ENCODE measurements at regions not wholly inside any gene's neighbourhood (a gene's known extent, or its start where the extent isn't known, plus 50 kb on each side); places are given as distances from the start of the nearest gene placed in this dataset.

GRCh38 chr3:3734881-3735280 is 64.3 kb upstream of the LRRN1 start:
- ATAC-seq (no peak), FAIRE-seq (no peak)
- POLR2A ChIA-PET = no interaction called here

GRCh38 chr3:3729261-3729660 is 70.0 kb upstream of the LRRN1 start:
- Histone ChIP-seq H3K27ac (no peak overlapping the region), H3K4me1 (no peaks in the 10 kb centered on the region), H3K4me2 (no peak overlapping the region), H3K4me3 (no peak overlapping the region), H3K9me3 (no peaks in the 10 kb centered on the region)
- FAIRE-seq = no peak
- ChIA-PET POLR2A (no interaction called here), CTCF (no interaction called here)
- 27% methylated on average over 4 of the region's 4 CpGs for WGBS (ENCODE audit: missing lambda C conversion rate)
- no peak for TF ChIP-seq KDM1A (IDR thresholded peaks at IDR 0.05; ENCODE audit: low read depth)
- no peak for TF ChIP-seq HES2 (IDR thresholded peaks at IDR 0.05)
- no peak for TF ChIP-seq HDAC2 (IDR thresholded peaks at IDR 0.05)
- no peak for TF ChIP-seq BHLHE40 (IDR thresholded peaks at IDR 0.05; ENCODE audit: low read depth, low read length)
- TF ChIP-seq ZSCAN20 (CRISPR knock-in tag; IDR thresholded peaks at IDR 0.05) = no peak
- TF ChIP-seq RCOR1 (IDR thresholded peaks at IDR 0.05; ENCODE audit: low read depth, low read length) = no peak
- TF ChIP-seq FOSB (CRISPR knock-in tag; IDR thresholded peaks at IDR 0.05) = no peak
- no peak for TF ChIP-seq TP53 (CRISPR knock-in tag; IDR thresholded peaks at IDR 0.05)
- TF ChIP-seq HOXB13 (CRISPR knock-in tag; IDR thresholded peaks at IDR 0.05; ENCODE audit: low read depth) = no peak
- no peak for TF ChIP-seq HMGXB4 (CRISPR knock-in tag; IDR thresholded peaks at IDR 0.05; ENCODE audit: borderline replicate concordance)
- TF ChIP-seq SMC3 (IDR thresholded peaks at IDR 0.05) = no peak
- ATAC-seq = no peak
- DNase-seq (ENCODE audit: low read depth in 1 of 2, low spot score in 1 of 2) = no peak

More at GRCh38 chr3:3734881-3735280, 64.3 kb upstream of the LRRN1 start:
- WGBS (ENCODE audit: missing lambda C conversion rate) = 19% methylated on average over 6 of the region's 6 CpGs
- CTCF ChIA-PET = no interaction called here
- no peaks in the 10 kb centered on the region for H3K4me1 ChIP-seq
- H3K4me2 ChIP-seq = no peak overlapping the region
- no peak for TF ChIP-seq MAZ (IDR thresholded peaks at IDR 0.05; ENCODE audit: borderline replicate concordance, low read depth, low read length)
- TF ChIP-seq EP300 (IDR thresholded peaks at IDR 0.05) = no peak
- no peak for TF ChIP-seq CBX2 (IDR thresholded peaks at IDR 0.05; ENCODE audit: borderline replicate concordance, low read depth)
- no peak for TF ChIP-seq KDM1A (IDR thresholded peaks at IDR 0.05; ENCODE audit: low read depth)
- no peak for TF ChIP-seq KDM5A (IDR thresholded peaks at IDR 0.05)
- TF ChIP-seq POLR2A (IDR thresholded peaks at IDR 0.05; ENCODE audit: low read length) = no peak
- no peak for TF ChIP-seq CHD4 (IDR thresholded peaks at IDR 0.05; ENCODE audit: borderline replicate concordance)
- TF ChIP-seq ESRRA (IDR thresholded peaks at IDR 0.05; ENCODE audit: borderline replicate concordance, low read length) = no peak
- TF ChIP-seq MYC (IDR thresholded peaks at IDR 0.05; ENCODE audit: borderline replicate concordance, low read length) = no peak
- TF ChIP-seq ZC3H11A (IDR thresholded peaks at IDR 0.05) = no peak
- TF ChIP-seq FOSL2 (IDR thresholded peaks at IDR 0.05) = no peak
- no peak for TF ChIP-seq FOSL2 (CRISPR knock-in tag; IDR thresholded peaks at IDR 0.05)
- no peak for TF ChIP-seq NPAS2 (CRISPR knock-in tag; IDR thresholded peaks at IDR 0.05; ENCODE audit: borderline replicate concordance)
- no peak for TF ChIP-seq CTCF (IDR thresholded peaks at IDR 0.05)
- no peak for TF ChIP-seq BHLHE40 (IDR thresholded peaks at IDR 0.05; ENCODE audit: low read depth, low read length)
- TF ChIP-seq FOXS1 (CRISPR knock-in tag; IDR thresholded peaks at IDR 0.05) = no peak
- TF ChIP-seq CHD2 (IDR thresholded peaks at IDR 0.05; ENCODE audit: low read length, partially characterized antibody) = no peak
- no peak for TF ChIP-seq HOXB13 (CRISPR knock-in tag; IDR thresholded peaks at IDR 0.05; ENCODE audit: low read depth)
- no peak for TF ChIP-seq ATOH8 (CRISPR knock-in tag; IDR thresholded peaks at IDR 0.05; ENCODE audit: low read depth)
- TF ChIP-seq PHF8 (IDR thresholded peaks at IDR 0.05; ENCODE audit: borderline replicate concordance, low read depth) = no peak
- no peak for TF ChIP-seq ELK1 (IDR thresholded peaks at IDR 0.05; ENCODE audit: low read depth, low read length)
- DNase-seq (ENCODE audit: low read depth in 1 of 2, low spot score in 1 of 2) = no peak
- no peak overlapping the region for H3K4me3 ChIP-seq
- H3K27ac ChIP-seq = no peak overlapping the region
- H3K9me3 ChIP-seq = no peaks in the 10 kb centered on the region

Measured in A549 (cell line).